GM11168 (cell line): ENCODE measurements at regions not wholly inside any gene's neighbourhood (a gene's known extent, or its start where the extent isn't known, plus 50 kb on each side); places are given as distances from the start of the nearest gene placed in this dataset.
"Not testable (repeated sequence)": the region's sequence is repeated elsewhere in the genome, so short reads cannot be mapped to it uniquely, and the experiment has no call there.

Source experiments
- in situ Hi-C: fragments of 300-500 bp; cut with MboI; formaldehyde crosslinking; loops from one replicate; pipeline ENCODE4 v1.12.0; 2022; ENCODE audit warnings: low sequenced_read_pairs; ENCODE audit not compliant: unreplicated experiment

DNA sequence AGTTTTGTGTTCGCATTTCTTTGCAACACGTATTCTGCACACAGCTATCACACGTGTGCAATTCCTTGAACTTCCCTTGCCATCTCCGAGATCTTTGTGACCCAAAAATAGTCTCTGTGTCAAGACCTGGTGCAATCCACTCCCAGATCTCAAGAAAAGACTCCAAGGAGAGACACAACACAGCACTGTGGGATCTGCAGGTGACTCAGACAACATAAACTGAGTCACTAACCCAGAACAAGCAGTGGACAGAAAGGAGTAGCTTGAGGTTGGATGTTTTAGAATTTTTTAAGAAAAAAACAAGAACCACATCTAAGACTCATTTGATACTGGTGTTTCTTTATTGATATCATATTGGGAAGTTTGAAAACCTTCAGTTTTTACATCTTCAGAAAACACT lies 396.9 kb downstream of the AGTPBP1 start:
- in situ Hi-C loops: no loop called here

DNA sequence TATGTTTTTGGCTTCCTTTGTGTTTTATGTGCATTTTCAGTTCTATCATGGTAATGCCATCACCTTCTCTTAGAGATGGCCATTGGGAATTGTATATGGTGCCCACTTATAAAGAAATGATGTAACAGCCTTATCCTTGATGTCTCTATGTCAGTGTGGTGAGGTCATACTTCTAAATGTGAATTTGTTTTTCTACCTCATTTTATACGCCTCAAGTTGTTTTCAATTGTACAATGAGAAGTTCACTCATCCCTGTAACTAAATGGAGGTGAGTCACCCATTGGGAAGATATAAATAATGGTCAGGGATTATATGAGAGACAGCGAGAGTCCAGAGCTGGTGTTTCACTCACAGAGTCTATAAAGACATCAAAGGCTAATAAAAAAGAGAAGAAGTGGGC lies 402.4 kb downstream of the AGTPBP1 start:
- in situ Hi-C loops: no loop called here

DNA sequence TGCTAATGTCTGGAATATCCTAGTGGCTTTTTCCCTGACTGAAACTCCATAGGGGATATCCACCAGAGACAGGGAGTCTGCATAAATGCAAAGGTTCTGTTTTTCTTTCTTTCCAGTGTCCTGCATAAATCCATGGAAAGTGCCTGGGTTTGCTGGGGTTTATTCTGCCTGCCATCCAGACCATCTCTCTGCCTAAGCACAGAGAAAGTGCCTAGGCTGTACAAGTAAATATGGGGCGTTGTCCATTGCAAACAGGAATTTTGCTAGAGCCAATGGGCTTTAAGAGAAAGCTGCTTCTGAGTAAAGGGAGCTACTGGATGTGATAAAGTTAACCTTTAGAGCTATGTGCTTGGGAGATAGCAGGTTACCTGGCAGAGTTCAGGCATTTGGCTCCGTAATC lies 407.5 kb downstream of the AGTPBP1 start:
- in situ Hi-C loops: no loop called here

DNA sequence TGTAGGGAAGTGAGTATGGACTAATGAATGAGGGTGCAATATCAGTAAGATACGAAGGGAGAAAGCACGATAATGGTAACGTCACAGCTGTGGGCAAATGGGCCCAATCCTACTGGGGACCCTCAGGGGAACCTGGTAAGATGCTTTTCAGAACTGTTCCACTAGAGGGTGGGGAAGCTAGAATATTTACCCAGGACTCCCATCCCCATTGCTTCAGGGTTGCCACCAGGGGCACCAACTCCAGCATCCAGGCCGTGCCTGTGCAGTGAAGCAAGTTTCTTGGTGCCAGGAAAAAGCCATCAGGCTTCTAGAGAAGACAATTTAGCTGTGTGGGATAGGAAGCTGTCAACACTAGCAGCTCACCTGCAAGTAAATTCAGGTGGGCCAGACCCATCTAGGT lies 409.3 kb downstream of the AGTPBP1 start:
- in situ Hi-C loops: no loop called here

DNA sequence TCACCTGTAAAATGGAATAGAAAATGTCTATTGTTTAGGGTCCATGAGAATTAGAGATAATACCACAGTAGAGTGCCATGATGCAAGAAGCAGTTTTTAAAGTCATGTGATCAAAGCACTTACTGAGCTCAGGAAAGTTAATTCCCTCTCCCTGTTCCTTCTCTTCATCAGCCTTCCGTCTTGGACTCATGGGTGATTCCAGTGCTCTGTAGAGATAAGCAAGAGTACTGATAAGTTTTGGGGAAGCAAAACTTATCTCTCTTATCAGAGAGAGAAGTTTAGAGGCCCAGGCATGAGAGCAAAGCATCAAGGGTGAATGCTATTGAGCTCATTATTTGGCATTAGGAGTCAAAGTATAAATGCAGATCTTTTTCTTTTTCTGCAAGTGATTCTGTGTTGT lies 410.1 kb downstream of the AGTPBP1 start:
- in situ Hi-C loops: no loop called here

DNA sequence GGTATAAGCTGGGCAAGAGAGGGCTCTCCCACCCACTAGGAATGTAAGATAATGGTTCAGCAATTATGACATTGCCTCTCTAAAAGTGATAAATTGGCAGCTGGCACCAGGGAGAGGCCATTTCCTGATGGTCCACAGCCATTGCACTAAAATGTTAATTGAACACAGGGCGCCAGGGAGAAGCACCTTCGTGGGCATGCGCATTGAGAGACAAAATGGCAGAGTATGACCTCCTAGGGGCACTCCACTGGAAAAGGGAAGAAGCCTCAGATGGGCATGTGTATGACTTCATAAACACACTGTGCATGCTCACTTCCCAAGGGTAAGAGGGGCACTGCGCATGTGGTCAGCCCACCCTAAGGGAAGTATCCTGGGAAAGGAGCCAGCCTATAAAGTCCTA lies 419.2 kb downstream of the AGTPBP1 start:
- in situ Hi-C loops: no loop called here

DNA sequence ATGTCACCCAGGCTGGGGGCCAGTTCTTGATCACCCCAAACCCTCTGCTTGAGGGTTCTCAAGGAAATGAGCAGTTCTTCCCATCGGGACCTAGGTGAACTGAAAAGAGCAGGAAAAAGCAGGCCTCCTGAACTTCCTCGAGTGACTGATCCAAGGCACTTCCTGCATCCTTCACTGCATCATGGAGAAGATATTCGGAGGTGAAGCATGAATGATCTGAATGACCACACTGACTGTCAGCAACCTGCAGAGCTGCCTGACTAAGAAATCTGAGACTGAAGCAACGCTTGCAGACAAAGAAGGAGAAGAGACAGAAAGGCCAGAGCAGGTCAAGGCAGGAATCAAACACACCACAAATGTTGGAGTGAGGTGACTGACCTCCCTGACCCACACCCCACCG lies 420.2 kb downstream of the AGTPBP1 start:
- in situ Hi-C loops: no loop called here

DNA sequence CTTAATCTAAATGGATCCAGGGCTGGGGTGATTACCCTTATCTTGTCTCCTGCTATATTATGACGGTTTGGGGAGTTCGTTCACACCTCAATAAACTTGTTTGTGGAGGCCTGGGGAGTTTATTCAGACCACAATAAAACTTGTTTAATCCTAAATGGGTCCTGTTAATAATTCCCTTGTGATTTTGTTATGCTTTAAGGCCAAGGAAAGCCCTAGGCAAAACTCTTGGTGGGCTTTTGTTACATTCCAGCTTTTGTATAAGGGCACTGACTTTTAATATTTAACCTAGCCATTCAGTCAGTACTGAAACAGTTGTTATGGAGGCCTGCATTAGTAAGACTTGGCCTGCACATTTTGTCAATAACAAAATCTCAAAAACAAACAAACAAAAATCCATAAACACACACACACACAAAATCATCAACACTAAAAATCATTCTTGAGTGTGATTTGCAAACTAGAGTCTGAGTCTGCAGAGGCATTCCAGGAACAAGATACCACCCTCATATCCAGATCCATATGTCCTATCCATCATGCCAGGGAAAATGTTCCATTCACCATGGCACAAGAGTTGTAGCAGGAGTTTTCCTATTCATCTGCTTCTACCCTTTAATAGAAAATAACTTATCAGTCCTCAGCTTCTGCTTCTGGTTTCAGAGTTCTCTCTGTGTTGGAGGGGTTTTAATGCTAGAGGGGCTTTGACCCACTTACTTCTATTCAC lies 421.7 kb downstream of the AGTPBP1 start:
- in situ Hi-C loops: no loop called here

DNA sequence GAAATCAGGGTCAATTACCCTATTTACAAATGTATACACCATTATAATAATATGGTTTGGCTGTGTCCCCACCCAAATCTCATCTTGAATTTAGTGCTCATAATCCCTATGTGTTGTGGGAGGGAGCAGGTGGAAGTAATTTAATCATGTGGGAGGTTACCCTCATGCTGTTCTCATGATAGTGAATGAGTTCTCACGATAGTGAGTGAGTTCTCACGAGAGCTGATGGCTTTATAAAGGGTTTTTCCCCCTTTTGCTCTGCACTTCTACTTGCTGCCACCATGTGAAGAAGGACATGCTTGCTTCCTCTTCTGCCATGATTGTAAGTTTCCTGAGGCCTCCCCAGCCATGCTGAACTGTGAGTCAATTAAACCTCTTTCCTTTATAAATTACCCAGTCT lies 426.2 kb downstream of the AGTPBP1 start:
- in situ Hi-C loops: not testable (repeated sequence)

DNA sequence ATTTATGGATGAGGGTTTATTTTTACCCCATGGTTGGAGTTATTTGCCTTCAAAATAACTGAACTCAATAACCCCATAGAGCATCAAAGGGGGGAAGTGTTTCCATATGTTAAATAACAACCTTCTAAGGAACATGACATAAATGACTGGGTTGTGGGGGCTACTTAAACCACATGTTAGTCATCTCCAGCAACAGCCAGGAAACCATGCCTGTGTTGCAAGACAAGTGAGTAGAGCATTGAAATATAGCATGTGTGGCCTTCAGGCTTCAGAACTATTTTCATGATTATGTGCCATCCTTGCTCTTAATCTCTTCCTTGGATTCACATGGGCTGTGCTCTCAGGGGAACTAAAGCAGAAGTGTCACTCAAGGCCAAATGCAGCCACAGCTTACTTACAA lies 431.2 kb downstream of the AGTPBP1 start:
- in situ Hi-C loops: no loop called here

DNA sequence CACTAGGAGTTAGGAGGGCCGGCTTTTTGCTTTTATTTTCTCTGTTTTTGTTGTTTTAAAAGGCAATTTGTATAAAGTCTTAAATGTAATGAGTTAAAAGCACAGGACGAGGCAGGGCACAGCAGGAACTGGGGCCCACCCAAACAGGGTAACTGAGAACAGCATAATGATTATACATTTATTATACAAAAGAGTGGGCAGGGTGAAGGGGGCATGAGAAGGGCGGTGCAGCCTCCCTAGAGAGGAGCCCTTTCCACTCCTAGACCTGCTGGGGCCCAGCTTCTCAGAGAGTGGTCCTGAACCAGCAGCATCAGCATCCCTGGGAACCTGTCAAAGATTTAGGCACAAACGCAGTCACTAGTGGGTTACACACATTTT lies 438.0 kb downstream of the AGTPBP1 start:
- in situ Hi-C loops: no loop called here

DNA sequence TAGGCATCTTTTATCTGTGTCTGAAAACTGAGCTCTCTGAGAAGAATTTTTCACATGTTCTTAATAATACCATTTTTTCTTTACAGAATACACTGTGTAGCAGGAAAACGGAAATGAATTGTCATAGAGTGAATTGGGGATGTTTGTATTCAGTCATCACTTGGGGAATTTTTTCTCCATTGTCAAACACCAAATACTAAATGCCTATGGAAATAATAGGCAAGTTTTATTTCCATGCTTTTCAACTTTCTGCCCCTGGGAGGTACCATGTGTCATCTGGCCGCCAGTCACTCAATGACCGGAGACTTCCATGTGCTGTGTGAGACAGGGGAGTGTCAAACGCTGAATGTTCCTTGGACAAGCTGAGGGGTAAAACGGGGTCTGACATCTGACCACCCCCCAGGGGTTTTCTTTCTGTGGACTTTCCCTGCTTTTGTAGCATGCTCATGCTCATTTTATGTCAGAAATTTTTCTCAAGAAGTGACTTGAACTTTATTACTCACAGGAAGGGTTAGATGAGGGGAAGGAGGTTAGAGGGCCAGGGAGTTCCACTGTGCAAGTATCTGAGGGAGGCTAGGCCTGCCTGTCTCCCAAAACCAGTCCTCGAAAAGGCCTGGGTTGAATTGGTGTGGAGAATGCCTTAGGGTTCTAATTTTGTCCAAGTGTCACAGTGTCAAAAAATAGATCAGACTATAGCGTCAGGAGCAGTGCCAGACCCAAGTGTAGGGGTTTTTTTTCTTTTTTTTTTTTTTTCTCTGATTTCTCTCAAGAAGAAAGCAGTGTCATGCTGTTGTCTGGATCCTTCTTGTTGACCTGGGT lies 438.6 kb downstream of the AGTPBP1 start:
- in situ Hi-C loops: no loop called here

DNA sequence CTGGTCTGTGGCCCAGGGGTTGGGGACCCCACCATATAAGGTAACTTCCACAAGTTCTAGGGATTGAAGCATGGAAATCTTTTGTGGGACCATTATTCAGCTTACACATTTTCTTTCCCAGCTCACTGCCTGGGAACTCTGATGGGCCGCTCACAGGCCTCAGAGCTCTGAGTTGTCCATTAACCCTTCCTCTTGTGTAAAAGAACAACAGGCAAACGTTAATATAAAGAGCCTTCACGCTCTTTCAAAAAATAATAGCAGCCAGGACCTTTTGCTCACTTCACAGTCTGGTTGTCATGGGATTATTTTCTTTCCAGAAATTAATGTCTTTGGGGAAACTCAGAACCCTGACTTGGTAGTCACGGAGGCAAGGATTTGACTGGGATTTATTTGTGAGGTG lies 443.3 kb downstream of the AGTPBP1 start:
- in situ Hi-C loops: no loop called here

DNA sequence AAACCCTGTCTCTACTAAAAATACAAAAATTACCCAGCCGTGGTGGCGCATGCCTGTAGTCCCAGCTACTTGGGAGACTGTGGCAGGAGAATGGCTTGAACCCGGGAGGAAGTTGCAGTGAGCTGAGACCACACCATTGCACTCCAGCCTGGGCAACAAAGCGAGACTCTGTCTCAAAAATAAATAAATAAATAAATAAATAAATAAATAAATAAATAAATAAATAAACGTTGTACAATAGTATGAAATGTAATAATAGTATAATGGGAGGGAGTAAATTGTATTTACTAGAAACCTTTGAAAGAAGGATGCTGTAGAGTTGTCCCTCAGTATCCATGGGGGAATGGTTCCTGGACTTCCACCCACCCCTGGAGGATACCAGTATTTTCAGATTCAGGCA lies 446.5 kb downstream of the AGTPBP1 start:
- in situ Hi-C loops: not testable (repeated sequence)

DNA sequence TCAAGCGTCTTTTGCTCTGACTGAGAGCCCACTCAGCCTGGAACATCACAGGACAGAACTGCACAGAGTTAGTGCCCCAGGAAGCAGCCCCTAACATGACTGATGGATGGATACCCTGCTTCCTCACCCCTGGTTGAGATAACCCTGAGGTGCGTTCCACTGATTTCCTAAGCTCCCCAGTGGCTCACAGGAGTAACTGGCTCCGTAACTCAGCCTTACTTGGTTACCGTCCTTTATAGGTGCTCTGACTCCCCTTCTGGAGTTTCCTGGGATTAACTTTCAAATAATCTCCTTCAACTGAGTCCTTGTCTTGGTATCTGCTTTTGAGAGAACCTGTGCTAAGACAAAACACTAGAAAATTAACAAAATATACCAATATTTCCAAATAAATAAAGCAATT lies 449.5 kb downstream of the AGTPBP1 start:
- in situ Hi-C loops: no loop called here

DNA sequence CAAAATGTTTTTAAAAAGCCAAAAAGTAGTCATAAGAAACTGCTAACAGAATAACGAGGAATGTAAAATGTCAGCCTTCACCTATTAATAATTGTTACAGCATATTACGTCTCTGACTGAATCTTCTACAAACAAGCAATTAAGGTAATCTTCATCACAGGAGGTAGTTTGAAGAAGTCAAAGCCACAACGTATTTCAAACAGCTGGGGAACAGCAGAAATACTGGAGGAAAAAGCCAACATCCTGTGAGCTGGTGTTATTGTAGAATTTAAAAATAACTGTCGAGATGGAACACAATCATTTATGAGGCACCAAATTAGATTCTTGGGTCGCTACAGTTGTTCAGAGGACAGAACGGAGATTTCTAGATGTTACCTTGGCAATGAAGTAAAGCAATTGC lies 450.5 kb downstream of the AGTPBP1 start:
- in situ Hi-C loops: no loop called here

DNA sequence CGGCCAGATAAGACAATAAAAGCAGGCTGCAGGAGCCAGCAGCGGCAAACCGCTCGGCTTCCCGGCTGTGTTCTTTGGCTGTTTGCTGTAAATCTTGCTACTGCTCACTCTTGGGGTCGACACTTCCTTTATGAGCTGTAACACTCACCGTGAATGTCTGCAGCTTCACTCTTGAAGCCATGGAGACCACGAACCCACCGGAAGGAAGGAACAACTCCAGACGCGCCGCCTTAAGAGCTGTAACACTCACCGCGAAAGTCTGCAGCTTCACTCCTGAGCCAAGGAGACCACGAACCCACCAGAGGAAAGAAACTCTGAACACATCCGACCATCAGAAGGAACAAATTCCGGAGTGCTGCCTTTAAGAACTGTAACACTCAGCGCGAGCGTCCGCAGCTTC lies 451.7 kb downstream of the AGTPBP1 start:
- in situ Hi-C loops: no loop called here

DNA sequence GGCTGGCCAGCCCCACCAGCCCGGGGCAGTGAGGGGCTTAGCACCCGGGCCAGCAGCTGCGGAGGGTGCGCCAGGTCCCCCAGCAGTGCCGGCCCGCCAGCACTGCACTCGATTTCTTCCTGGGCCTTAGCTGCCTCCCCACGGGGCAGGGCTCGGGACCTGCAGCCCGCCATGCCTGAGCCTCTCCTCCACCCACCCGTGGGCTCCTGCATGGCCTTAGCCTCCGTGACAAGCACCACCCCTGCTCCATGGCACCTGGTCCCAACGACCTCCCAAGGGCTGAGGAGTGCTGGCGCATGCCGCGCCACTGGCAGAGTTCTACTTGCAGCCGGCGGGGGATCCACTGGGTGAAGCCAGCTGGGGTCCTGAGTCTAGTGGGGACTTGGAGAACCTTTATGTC lies 452.6 kb downstream of the AGTPBP1 start:
- in situ Hi-C loops: no loop called here

DNA sequence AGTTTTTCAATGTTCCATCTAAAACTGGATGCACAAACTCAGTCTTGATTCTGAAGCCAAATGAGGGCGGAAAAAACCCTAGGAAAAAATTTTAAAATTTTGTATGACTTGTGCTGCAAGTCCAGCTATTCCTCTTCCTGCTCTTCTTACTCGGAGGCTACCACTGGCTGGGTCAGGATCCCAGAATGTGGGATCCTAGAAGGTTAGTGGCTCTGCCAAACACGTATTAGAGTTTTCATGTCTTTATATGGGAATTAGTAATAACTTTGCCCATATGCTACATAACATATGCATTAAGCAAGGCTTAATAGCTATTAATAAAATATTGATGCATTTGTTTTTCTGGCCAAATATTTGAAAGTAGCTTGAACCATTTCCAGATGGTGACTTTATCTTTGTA lies 458.3 kb downstream of the AGTPBP1 start:
- in situ Hi-C loops: no loop called here

DNA sequence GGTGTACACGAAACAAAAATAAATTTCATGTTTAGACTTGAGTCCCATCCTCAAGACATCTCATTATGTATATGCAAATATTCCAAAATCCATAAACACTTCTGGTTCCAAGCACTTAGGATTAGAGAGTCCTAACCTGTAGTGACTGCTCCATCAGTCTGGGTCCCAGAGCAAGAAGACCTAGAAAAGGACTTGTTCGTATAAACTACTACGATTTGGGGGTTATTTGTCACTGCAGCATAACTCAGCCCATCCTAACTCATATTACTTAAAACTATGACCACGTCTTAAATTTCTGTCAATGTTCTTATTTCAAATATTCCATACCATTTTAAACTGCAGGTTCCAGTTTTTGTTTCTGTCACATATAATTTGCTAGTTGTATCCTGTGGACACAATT lies 463.0 kb downstream of the AGTPBP1 start:
- in situ Hi-C loops: no loop called here

DNA sequence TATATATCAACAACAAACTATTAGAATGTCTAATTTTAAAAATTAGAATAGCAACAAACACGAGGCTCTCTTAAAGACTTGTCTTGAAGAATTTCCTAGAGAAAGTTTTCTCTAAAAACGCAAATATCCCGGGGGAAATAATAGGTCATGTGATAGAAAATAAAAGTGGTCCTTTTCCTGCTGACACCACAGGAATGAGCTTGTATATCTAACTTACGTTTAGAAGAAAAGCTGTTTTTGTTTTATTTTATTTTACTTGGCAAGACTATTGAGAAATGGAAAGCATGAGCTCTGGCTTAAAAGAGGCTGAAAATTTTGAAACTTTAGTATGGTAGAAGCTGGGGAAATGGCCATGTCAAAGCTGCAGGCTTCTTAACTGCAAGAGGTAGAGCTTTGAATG lies 465.0 kb downstream of the AGTPBP1 start:
- in situ Hi-C loops: no loop called here

DNA sequence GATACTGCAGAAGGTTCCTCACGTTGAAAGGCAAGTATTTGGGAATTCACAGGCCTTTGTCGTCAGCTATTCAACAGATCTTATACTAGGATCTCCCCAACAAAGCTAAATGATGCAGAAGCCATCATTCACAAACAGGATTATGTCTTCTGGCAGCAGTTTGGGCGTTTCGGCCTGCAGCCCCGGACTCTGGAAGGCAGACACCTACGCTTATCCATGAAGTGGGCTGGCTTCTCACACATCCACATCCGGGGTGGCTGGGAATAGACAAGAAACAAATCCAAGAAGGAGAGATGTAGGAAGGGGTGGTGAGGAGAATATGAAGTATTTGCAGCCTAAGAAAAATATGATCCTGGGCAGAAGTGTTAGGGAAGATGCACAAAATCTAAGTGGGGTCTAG lies 471.9 kb downstream of the AGTPBP1 start:
- in situ Hi-C loops: loop anchor here (25.0 kb wide), 1 partner anchor 858 kb away; no protein-coding TSS in a partner anchor
